Mammary epithelial cell (primary cell): ENCODE measurements at regions not wholly inside any gene's neighbourhood (a gene's known extent, or its start where the extent isn't known, plus 50 kb on each side); places are given as distances from the start of the nearest gene placed in this dataset.

Source experiments
- EZH2 ChIP-seq: IDR thresholded peaks from 2 replicates; pipeline ENCODE4 v1.6.1; 2012; ENCODE audit warnings: low read length, inconsistent platforms, borderline replicate concordance
- TF ChIP-seq, protein P1 (sequence below), 2 donors: IDR thresholded peaks in 1 of 2; conservative IDR thresholded peaks in 1 of 2; 2 replicates each; pipeline ENCODE4 v1.5.1; 2011 to 2012; ENCODE audit warnings: inconsistent platforms in 2 of 2, low read length in 2 of 2, mild to moderate bottlenecking in 2 of 2, control low read depth in 1 of 2, low read depth in 1 of 2; ENCODE audit not compliant: insufficient read depth in 1 of 2; ENCODE audit errors: extremely low read depth in 1 of 2

- TF ChIP-seq, protein P1, sequence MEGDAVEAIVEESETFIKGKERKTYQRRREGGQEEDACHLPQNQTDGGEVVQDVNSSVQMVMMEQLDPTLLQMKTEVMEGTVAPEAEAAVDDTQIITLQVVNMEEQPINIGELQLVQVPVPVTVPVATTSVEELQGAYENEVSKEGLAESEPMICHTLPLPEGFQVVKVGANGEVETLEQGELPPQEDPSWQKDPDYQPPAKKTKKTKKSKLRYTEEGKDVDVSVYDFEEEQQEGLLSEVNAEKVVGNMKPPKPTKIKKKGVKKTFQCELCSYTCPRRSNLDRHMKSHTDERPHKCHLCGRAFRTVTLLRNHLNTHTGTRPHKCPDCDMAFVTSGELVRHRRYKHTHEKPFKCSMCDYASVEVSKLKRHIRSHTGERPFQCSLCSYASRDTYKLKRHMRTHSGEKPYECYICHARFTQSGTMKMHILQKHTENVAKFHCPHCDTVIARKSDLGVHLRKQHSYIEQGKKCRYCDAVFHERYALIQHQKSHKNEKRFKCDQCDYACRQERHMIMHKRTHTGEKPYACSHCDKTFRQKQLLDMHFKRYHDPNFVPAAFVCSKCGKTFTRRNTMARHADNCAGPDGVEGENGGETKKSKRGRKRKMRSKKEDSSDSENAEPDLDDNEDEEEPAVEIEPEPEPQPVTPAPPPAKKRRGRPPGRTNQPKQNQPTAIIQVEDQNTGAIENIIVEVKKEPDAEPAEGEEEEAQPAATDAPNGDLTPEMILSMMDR (conservative IDR thresholded peaks at IDR 0.05 in 1 of 2, IDR thresholded peaks at IDR 0.05 in 1 of 2; ENCODE audit: extremely low read depth in 1 of 2, insufficient read depth in 1 of 2, low read depth in 1 of 2, low read length in 2 of 2) = no peak
- no peak for TF ChIP-seq EZH2
These were observed 68.4 kb upstream of the RBM24 start for GRCh38 chr6:17212546-17213371.
